GM19035 (cell line): ENCODE measurements at regions not wholly inside any gene's neighbourhood (a gene's known extent, or its start where the extent isn't known, plus 50 kb on each side); places are given as distances from the start of the nearest gene placed in this dataset.

ENCODE experiments used
- ATAC-seq: cut with Tn5 transposase; IDR thresholded peaks from one replicate; pipeline ENCODE4 v1.9.1; 2021; ENCODE audit not compliant: unreplicated experiment

DNA sequence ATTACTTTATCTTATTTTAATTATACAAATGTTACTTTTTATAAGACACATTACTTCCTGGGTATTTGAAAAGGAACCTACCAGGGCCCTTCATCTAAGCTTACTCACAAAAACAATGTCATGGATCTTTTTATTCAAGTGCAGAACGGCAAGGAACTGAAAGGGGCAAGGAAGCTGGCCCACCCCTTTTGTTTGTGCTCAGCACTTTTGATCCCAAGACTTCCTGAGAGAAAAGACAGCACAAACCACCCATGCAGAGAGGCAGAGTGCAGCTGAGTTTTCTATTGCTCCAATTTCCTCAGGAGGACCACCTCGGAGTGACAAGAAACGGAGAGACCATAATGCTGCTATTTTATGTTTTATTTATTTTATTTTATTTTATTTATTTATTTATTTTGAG, 232.0 kb upstream of the NRP1 start:
- ATAC-seq, result no peak

DNA sequence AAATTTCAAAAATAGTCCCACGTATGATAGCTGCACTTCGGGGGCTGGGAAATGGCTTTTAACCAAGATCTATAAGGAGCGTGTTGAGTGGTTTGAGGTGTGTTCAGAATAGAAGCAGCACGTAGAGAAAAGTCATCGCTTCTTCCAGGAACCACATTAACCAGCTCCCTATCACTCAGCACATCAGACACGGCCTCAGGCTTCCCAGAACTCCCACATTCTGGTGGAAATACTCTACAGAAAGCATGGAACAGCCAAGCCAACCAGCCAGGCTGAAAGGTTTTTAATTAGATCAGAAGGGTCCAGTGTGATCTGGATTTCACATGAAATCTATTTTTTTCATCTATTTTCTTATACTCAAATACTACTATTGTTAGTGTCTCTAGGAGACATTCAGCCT, 231.5 kb upstream of the NRP1 start:
- no peak for ATAC-seq

DNA sequence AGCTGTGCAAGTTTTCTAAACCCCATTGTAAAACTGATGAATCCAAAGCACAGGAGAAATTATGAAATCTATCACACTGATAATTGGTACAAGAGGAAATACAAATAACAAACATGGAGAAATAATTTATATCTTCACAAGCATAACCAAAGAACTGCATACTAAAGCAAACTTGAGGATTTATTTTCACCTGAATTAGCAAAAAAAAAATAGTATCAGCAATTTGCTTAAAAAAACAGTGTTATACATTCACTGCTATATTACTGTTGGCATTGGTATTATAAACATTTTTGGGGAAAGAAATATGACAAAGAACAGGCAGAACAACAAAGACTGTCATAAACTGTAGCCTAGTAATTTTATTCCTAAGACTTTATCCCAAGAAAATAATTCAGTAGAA, 230.8 kb upstream of the NRP1 start:
- ATAC-seq, result no peak

DNA sequence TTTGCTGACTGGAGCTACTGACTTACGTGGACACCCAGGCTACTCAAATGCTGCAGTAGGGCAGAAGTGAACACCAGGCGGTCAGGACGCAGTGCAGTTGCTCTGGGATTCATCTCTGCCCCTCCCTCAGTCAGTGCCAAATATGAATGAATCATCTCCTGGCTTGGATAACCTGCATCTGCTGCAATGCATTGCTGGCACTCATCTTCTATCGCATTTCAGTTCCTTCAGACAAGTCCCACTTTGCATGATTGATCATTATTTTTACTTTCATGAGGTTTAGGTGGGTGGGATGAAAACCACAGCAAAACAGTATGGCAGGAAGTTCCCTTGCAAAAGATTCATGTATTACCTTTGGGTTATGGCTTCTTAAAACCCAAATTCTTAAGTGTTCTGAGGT, 224.6 kb upstream of the NRP1 start:
- ATAC-seq, result no peak

DNA sequence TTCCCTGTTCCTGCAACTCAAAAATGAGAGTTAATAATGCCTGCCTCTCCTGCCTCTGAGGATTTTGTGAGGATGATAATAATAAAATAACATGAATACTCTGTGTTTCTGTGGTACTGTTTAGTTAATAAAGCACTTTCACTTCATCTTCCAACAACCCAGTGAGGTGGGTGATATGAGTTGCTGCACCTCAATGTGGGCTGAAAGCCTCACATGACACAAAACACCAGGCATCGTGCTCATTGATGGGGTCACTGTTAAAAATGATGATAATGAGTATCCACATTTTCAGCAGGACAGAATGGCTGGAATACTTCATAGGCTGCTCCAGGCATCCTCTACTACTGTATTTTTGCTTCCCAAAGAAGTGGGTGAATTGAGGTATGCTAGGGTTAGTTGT, 222.8 kb upstream of the NRP1 start:
- ATAC-seq, result no peak

DNA sequence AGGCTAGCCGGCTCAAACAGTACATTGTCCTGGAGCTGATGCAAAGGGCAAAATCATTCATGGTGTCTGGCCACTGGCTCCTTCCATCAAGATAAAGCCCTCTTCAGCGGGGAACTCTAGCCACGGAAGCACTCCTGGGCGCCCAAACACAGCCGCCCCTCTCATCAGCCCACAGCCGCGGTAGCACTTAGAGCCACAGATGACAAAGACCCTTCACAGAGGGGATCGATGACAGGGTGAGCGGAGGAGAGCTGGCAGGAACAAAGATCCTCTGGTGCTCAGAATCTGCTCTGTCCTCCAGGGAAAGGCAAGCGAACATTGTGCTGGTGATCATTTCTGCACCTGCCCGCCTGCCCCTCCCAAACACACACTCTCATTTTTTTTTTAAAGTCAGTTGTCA, 222.2 kb upstream of the NRP1 start:
- no peak for ATAC-seq

DNA sequence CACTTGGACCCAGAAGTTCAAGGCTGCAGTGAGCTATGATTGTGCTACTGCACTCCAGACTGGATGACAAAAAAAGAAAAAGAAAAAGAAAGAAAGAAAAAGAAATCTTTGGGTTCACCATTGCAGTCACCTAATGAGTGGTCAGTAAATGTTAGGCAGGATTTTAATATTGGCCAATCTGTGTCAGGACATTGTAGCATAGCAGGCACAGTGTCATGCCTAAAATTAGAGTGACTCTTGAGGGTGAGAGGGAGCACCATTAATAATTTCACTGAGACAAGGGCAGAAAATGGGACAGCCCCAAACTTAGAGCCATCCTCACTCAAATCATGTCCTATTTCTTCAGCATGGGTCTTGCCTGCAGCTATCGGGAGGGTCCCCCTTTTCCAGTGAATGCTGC, 221.6 kb upstream of the NRP1 start:
- no peak for ATAC-seq

DNA sequence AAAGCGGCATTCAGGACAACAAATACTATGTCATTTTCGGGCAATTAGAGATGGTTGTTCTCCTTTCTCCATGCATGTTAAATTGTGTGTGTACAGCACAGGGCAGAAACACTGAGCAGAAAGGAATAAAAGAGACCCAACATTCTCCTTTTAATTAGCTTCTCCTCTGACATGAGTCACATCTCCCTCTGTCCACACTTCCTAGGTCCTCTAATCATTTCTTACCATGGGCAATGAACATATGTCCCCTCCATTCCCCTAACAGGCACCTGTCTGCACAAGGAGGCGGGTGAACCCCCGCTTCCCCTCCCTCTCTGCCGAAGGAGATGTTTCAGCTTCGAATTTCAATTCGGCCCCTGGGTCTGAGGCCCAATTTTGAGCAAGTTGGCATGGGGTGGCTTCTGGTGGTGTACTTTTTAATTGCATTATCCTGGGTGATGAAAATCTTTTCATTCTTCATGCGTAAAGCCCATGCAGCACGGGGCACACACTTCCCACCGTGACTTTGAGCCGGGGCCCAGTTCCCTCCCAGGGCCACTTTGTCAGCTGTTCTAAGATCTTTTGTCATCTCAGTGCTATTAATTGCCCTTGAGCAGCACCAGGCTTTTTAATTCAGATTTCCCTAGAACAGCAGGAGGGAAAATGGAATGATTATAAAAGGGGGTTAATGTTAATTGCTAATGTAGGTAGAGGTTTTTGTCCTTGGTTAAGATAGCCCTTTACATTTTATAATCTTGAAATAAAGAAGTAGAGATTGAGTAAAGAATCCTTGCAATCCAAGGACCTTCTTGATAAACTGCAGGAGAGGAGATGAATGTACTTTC, 219.5 kb upstream of the NRP1 start:
- ATAC-seq, result no peak

DNA sequence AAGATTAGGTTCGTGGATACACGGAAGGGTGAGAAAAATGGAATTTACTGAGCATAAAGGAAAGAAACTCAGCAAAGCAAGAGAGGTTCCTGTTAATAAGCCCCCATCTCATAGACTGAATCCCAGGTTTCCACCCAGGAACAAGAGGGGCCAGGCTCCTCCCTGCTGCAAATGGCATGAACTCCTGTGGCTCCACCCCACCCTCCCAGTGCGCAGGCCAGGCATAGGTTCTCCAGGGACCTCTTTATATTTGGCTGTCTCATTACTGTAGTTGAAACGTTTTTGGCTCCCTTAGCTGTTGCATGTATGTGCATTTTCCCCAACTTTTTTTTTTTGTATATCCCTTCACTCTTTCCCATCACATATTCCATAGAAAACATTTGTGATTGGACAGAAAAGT, 217.8 kb upstream of the NRP1 start:
- no peak for ATAC-seq

DNA sequence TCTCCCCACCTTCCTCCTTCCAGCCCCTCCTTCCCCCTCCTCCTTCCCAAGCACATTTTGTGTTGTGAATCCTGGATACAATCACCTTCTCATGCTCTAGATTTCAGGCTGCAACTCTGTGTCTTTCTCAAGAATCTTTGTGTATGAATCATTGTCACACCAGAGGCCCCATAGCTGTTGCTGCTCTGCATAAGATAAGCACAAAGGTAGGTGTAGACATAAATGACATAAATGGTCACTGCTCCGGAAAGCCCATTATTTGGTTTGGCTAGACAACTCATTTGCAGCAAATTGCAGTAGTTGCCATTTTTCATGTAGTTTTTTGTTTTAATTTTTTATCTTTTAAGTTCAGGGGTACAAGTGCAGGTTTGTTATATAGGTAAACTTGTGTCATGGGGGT, 216.3 kb upstream of the NRP1 start:
- no peak for ATAC-seq

DNA sequence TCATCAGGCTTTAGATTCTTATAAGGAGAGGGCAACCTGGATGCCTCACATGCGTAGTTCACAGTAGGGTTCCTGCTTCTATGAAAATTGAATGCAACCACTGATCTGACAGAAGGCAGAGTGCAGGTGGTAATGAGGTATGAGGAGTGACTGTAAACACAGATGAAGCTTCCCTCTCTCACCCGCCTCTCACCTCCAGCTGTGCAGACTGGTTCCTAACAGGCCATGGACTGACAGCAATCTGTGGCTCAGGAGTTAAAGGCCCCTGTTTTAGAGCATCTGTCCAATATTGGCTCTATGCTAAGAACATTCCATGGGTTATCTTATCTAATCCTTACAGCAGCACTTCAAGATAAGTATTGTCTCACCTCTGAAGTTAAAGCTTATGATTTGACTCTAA, 213.5 kb upstream of the NRP1 start:
- ATAC-seq, result no peak

DNA sequence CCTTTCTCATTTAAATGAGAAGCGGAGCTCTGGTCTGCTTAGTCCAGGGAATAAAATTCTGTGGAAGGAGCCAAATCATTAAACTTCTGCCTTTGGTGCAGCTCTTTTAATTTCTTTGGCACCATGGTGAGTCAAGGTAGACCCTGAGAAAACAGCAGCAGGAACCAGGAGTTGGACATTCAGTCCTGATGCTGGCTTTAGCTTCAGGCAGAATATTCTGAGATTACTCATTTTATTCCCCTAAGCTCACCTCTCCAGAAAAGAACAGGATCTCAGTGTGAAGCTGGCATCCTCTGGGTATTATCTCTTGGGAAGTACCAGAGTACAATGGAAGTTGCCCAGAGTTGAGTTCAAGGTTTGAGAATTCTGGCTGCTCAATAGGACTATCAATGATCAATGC, 211.6 kb upstream of the NRP1 start:
- no peak for ATAC-seq

DNA sequence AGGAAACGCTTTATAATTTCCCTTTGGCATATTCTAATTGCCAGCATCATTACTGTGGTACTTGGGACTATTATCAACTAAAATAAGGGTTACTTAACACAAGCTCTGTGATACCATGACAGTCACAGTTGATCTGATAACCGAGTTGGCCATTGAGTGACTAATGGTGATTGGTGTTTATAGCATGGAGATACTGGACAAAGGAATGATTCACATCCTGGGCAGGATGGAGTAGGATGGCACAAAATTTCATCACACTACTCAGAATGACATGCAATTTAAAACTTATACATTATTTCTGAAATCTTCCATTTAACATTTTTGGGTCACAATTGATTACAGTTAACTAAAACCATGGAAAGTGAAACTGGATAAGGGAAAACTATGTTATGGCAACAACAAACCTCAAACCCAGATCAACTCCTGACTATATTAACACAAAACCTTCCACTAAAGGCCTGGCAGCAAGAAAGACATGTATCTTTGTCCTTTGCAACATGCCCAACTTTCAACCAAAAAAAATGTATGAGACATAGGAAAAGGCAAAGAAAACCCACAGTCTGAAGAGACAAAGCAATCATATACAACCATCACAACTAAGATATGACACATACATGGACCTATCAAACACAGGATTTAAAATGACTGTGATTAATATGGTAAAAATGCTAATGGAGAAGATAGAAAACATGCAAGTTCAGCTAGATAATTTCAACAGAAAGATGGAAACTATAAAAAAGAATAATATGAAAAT, 208.5 kb upstream of the NRP1 start:
- no peak for ATAC-seq

DNA sequence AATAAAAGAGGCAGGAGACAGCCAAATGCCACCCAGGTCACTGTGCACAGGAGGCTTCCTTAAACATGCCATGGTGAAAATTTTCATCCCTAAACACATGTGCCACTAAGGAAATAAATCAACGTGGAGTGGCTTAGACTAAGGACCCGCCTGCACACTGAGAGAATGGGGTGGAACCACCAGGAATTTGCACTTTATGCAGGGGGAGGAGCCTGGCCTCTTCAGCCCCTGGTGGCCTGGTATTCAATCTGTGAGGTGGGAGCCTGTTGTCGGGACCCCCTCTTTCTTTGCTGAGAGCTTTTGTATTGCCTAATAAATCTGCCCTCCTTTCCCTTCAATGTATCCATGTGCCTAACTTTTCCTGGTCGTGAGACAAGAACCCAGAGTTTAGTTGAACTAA, 204.6 kb upstream of the NRP1 start:
- ATAC-seq, result no peak

DNA sequence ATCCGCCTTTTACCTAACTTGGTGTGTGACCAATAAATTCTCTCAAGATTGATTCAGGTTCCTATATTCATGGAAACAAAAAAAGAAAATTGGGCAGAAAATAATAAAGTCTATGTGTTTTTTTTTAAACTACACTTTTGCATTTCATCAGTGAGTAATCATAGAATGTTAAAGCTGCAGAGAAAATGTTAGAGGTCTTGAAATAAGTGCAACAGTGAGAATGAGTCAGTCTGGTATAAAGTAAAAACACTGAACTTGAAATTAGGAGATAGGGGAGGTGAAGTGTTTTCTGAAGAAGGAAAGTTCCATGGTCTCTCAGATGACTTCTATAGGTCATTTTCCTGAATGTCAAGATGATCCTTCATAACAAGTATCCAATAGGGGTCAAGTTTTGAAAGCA, 202.6 kb upstream of the NRP1 start:
- no peak for ATAC-seq

DNA sequence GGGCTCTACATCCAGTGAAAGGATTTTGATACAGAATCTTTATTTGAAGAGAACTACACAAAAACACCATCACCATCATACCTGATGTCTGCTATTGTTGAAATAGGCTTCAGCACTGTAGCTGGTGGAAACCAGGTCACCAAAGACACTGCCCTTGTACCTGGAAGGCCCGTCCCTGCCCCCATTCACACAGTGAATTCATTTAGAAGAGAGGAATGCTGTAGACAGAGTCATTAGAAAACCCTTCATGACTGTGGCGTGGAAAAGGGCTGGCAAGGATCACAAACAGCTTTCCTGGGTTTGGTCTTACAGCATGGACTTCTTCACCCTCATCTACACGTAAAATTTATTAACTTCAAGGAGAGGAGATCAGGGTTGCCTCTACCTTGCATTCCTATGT, 202.0 kb upstream of the NRP1 start:
- ATAC-seq, result no peak

DNA sequence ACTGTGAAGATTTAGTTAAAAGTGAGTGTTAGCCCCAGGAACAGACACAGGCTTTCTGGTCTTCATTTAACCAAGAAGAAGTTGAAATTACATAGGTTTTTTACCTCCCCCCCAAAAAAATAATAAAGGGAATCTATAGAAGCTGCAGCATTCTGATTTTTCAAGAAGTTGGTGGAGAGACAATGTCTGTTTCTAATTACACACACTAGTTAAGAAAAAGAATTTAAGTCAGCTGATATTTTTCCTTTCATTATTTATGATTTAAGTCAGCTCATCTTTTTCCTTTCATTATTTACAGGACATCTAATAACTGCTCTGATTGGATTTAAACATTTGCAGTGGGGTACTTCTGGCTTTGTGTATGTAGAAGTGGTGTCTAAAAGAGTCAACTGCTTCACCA, 201.4 kb upstream of the NRP1 start:
- no peak for ATAC-seq

DNA sequence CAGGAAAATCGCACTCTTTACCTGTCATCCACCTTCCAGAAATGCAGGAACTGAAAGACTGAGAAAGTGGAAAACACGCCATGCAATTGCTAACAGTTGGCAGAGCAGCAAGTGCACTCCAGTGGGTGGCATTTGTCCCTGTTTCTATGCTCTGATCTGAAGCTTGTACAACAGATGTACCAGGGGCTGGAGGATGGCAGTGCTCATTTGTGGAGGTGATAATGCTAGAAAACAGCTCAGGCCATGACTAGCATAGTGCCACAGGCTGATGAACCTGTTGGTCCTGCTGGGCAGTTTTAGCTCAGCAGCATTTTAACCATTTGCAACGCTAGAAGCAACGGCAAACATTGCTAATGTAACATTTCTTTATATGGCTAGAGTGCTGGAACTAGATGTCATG, 199.9 kb upstream of the NRP1 start:
- ATAC-seq, result no peak

DNA sequence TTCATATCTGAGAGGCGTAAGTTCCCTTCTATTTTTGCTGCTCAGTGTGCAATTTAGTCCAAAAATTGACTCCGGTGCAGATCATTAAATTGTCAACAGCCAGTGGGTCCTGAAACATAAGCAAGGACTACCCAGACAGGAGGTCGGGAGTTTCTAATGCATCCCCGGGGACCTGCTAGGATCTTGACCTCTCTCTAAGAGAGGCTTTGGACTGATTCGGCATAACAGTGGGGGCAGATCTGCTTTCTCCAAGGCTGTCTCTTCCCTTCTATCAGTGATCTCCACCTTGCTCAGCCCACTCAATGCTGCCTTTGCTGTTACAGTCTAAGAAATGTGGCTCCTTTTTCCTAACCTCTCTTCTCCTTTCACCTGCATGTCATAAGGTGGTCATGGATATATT, 199.1 kb upstream of the NRP1 start:
- ATAC-seq, result no peak

DNA sequence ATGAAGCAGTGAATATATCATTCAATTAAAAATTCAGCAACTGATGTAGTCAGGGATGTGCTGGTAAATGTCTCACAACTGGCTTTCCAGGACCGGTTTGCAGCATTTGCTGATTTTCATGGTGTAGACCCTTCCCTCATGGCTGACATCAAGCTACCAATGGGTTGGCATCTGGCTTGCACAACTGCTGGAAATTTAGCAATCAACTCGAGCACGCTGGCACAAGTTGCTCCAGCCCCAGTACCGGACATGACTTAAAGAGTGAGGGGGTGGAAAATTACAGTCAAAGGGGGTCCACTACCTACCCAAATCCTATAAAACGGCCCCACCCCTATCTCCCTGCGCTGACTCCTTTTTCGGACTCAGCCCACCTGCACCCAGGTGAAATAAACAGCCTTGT, 198.4 kb upstream of the NRP1 start:
- ATAC-seq, result no peak

DNA sequence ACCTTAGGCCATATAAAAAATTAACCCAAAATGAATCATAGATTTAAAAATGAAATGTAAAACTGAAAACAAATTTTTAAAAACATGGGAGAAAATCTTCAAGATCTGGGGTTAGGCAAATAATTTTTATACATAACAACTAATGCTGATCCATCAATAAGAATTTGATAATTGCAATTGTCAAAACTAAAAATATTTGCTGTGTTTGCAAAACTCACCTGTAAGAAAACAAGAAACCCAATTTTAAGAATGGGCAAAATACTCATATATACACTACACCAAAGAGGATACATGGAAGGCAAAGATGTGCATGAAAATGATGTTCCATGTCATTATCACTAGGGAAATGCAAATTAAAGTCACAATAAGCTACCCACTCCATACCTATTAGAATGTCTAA, 194.8 kb upstream of the NRP1 start:
- ATAC-seq, result no peak

DNA sequence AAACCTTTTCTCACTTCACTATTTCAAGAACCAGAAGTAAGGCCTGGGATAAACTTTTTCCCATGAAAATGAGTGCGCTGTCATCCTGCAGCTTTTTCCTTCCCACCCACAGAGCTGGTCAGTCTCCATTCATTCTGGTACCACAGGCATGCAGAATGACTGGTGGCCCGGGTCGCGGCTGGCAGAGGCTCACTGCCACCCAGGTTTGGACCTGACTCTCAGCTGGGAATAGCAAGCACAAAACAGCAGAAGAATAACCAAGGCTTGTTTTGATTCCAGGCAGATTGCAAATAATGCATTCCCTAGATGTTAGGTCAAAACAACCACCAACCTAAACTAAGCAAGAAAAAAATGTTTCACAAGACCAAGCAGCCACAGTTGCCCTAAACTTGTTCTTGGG, 190.5 kb upstream of the NRP1 start:
- no peak for ATAC-seq

DNA sequence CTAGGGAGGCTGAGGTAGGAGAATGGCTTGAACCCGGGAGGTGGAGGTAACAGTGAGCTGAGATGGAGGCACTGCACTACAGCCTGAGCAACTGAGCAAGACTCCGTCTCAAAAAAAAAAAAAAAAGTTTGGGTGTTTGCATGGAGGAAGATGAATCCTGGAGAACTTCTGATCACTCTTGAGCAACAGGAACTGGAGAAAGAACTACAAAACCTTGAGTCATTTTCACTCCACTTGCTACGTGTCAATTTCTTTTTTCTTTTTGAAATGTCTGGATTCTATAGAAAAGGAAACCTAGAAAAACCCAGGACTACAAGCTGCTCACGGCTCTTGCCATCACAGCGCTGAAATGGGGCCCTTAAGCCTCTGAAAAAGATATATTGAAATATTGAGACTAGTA, 189.6 kb upstream of the NRP1 start:
- no peak for ATAC-seq
